Fibroblast of villous mesenchyme (primary cell): ENCODE measurements at regions not wholly inside any gene's neighbourhood (a gene's known extent, or its start where the extent isn't known, plus 50 kb on each side); places are given as distances from the start of the nearest gene placed in this dataset.
"Not testable (repeated sequence)": the region's sequence is repeated elsewhere in the genome, so short reads cannot be mapped to it uniquely, and the experiment has no call there.

Experiments
- DNase-seq: peaks from one replicate; pipeline ENCODE4 v3.0.0-alpha.2; 2010; ENCODE audit warnings: low read depth
- H3K4me3 ChIP-seq: 2 replicates; pipeline ENCODE4 v1.5.1; 2011; ENCODE audit warnings: low read depth, mild to moderate bottlenecking, low read length
- TF ChIP-seq, protein P1 (sequence below): IDR thresholded peaks from 2 replicates; pipeline ENCODE4 v1.5.1; 2012; ENCODE audit warnings: low read depth, mild to moderate bottlenecking, low read length; ENCODE audit not compliant: insufficient read depth

DNA sequence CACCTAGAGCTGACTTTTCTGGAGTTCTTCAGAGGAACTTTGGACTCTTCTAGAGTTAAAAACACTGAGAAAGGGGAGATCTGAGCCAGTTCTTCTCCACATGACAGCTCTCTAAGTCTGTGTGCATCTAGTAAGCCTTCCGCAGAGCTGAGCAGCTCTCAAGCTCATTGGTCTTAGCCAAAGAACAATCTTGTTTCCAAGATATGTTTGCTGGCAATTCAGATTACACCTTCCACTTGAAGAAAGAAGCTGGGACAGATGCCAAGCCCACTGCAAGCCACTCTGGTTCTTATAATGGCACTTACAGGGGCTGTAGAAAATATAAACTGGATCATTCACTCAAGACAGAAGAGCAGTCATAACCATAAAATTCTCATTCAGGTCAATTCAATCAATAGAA is 134.1 kb upstream of the TOX3 start:
- no peak overlapping the region for H3K4me3 ChIP-seq
- no peak for DNase-seq
- TF ChIP-seq, protein P1, sequence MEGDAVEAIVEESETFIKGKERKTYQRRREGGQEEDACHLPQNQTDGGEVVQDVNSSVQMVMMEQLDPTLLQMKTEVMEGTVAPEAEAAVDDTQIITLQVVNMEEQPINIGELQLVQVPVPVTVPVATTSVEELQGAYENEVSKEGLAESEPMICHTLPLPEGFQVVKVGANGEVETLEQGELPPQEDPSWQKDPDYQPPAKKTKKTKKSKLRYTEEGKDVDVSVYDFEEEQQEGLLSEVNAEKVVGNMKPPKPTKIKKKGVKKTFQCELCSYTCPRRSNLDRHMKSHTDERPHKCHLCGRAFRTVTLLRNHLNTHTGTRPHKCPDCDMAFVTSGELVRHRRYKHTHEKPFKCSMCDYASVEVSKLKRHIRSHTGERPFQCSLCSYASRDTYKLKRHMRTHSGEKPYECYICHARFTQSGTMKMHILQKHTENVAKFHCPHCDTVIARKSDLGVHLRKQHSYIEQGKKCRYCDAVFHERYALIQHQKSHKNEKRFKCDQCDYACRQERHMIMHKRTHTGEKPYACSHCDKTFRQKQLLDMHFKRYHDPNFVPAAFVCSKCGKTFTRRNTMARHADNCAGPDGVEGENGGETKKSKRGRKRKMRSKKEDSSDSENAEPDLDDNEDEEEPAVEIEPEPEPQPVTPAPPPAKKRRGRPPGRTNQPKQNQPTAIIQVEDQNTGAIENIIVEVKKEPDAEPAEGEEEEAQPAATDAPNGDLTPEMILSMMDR, result no peak

DNA sequence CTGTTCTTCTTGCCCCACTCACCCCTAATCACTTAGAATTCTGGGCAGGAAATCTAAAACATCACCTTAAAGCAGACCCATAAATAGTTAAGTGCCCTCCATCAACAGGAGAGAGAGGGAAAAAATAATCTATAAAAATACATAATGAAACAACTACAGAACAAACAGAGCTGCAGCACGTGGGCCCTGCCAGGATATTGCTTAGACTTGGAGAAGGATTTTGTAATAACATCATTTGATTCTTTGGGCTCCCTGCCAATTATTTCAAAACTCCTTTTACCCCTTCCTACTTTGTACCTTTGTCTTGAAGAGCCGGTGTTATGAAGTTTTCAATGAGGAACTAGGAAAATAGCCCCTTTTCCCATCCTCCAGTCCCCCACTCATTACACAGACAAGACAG is 130.6 kb upstream of the TOX3 start:
- DNase-seq, result no peak
- no peak overlapping the region for H3K4me3 ChIP-seq
- TF ChIP-seq, protein P1, result no peak

DNA sequence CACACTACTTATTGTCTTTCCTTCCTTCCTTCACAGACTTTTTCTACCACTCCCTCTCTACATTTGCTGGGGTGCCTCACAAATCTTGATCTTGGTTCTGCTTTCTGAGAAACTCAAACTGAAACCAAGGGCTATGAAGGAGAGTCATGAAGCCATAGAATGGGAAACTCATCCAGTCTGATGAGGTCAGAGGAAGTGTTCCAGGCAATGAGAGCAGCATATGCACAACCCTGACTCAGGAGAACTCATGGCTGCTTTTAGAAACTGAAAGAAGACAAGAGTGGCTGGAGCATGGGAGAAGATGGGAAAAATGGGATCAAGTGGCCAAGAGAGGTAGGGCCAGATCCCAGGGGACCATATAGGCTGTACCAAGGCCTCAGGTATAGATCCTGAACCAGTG is 130.0 kb upstream of the TOX3 start:
- TF ChIP-seq, protein P1, result no peak
- DNase-seq, result no peak
- H3K4me3 ChIP-seq, result no peak overlapping the region

DNA sequence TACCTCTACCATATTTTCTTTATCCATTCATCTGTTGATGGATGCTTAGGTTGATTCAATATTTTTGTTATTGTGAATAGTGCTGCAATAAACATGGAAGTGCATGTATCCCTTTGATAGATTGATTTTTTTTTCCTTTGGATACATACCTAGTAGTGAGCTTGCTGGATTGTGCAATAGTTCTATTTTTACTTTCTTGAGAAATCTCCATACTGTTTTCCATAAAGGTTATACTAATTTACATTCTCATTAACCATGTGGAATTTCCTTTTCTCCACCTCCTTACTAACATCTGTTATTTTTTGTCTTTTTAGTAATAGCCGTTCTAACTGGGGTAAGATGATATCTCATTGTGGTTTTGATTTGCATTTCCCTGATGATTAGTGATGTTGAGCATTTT is 124.6 kb upstream of the TOX3 start:
- TF ChIP-seq, protein P1, result no peak
- DNase-seq, result no peak
- H3K4me3 ChIP-seq, result no peak overlapping the region

DNA sequence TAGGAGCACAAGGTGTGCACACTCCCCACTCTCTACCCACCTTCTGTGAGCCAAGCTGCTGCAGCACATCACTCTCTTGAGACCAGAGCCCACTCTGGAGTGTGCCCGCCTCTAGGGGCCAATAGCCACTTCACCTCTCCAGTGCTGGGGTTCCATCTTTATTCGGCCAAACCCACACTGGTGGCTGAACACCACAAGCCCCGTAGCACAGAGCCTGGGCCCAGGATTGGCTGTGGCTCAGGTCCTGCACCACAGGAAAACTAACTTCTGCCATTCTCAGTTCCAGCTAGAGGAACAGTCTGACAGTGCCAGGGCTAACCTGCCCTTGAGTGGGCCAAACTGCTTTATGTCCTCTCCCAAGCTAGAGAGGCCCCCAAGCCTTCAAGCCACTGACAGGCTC is 111.0 kb upstream of the TOX3 start:
- DNase-seq, result no peak
- TF ChIP-seq, protein P1, result no peak
- H3K4me3 ChIP-seq, result no peak overlapping the region

DNA sequence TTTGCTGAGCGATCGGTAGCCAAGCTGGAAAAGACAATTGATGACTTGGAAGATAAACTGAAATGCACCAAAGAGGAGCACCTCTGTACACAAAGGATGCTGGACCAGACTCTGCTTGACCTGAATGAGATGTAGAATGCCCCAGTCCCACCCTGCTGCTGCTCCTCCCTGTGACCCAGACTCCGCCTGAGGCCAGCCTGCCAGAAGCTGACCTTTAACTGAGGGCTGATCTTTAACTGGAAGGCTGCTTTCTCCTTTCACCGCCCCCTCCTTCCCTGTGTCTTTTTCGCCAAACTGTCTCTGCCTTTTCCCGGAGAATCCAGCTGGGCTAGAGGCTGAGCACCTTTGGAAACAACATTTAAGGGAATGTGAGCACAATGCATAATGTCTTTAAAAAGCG is 109.0 kb upstream of the TOX3 start:
- not testable (repeated sequence) for DNase-seq, H3K4me3 ChIP-seq

DNA sequence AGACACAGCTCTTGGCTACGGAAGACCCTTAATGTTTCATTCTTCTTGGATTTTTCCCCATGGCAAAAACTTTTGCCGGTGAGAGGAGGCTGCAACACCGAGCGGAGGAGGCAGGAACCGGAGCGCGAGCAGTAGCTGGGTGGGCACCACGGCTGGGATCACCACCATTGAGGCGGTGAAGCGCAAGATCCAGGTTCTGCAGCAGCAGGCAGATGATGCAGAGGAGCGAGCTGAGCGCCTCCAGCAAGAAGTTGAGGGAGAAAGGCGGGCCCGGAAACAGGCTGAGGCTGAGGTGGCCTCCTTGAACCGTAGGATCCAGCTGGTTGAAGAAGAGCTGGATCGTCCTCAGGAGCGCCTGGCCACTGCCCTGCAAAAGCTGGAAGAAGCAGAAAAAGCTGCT is 108.2 kb upstream of the TOX3 start:
- DNase-seq, H3K4me3 ChIP-seq: not testable (repeated sequence)

DNA sequence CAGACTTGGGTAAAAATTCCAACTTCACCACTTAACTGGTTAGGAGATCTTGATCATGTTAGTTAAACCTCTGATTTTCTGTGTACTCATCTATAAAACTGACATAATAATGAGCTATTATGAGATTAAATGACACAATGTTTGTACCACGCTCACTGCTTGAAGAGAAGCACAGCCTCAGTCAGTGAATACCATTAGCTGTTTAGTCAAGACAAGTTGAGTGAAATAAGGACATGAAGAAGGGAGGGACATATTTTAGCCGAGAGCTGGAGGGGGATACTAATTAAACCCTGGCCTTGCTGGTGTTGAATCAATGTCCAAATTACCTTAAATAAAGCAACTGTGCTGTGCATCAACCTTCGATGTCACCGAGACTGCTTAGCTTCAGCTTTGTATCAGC is 105.1 kb upstream of the TOX3 start:
- TF ChIP-seq, protein P1, result no peak
- no peak overlapping the region for H3K4me3 ChIP-seq
- DNase-seq, result no peak
